Liver (tissue), 7 donors: ENCODE measurements at regions not wholly inside any gene's neighbourhood (a gene's known extent, or its start where the extent isn't known, plus 50 kb on each side); places are given as distances from the start of the nearest gene placed in this dataset.

Experiments
- DNase-seq: peaks from one replicate; pipeline ENCODE4 v3.0.0-alpha.2; 2017; ENCODE audit warnings: low spot score
- H3K27ac ChIP-seq, 2 donors: one replicate each; pipeline ENCODE4 v1.7.0; 2013; ENCODE audit warnings: inconsistent platforms in 2 of 2, low read length in 2 of 2, control low read depth in 1 of 2, low read depth in 1 of 2, mild to moderate bottlenecking in 1 of 2
- H3K27me3 ChIP-seq, 4 donors: one replicate each; pipeline versions ENCODE4 v1.6.1 to v1.7.0; 2013; ENCODE audit warnings: low read length in 3 of 4, inconsistent platforms in 1 of 4, mild to moderate bottlenecking in 1 of 4, moderate library complexity in 1 of 4; ENCODE audit not compliant: control insufficient read depth in 4 of 4, insufficient read depth in 4 of 4
- H3K36me3 ChIP-seq, 4 donors: one replicate each; pipeline versions ENCODE4 v1.6.1 to v1.7.0; 2013; ENCODE audit warnings: low read length in 3 of 4, mild to moderate bottlenecking in 3 of 4, low read depth in 1 of 4, moderate library complexity in 1 of 4; ENCODE audit not compliant: control insufficient read depth in 4 of 4, insufficient read depth in 3 of 4
- H3K4me1 ChIP-seq, 4 donors: one replicate each; pipeline versions ENCODE4 v1.6.1 to v1.7.0; 2013; ENCODE audit warnings: low read length in 3 of 4, mild to moderate bottlenecking in 3 of 4, moderate library complexity in 1 of 4; ENCODE audit not compliant: control insufficient read depth in 4 of 4, insufficient read depth in 4 of 4
- H3K4me3 ChIP-seq, 3 donors: one replicate each; pipeline versions ENCODE4 v1.6.1 to v1.7.0; 2013; ENCODE audit warnings: low read length in 3 of 3, control low read depth in 1 of 3, low read depth in 1 of 3, mild to moderate bottlenecking in 1 of 3
- H3K9ac ChIP-seq, 2 donors: one replicate each; pipeline ENCODE4 v1.7.0; 2013; ENCODE audit warnings: low read length in 2 of 2, mild to moderate bottlenecking in 2 of 2, moderate library complexity in 2 of 2, control low read depth in 1 of 2, low read depth in 1 of 2
- H3K9me3 ChIP-seq, 4 donors: one replicate each; pipeline versions ENCODE4 v1.6.1 to v1.7.0; 2013; ENCODE audit warnings: low read length in 3 of 4; ENCODE audit not compliant: control insufficient read depth in 4 of 4
- ATF3 ChIP-seq: IDR thresholded peaks from 2 replicates; pipeline ENCODE4 v1.6.1; 2016; ENCODE audit warnings: antibody characterized with exemption
- CTCF ChIP-seq: fragments of 150-350 bp; IDR thresholded peaks from 2 replicates; pipeline ENCODE4 v1.5.1; 2017; ENCODE audit warnings: improper control_type of control experiment, low read depth, low read length; ENCODE audit not compliant: missing input control
- EGR1 ChIP-seq, 2 donors: IDR thresholded peaks; 2 replicates each; pipeline ENCODE4 v1.6.1; 2016 to 2018; ENCODE audit warnings: antibody characterized with exemption in 2 of 2, low read depth in 2 of 2
- FOXA1 ChIP-seq: IDR thresholded peaks from 2 replicates; pipeline ENCODE4 v1.6.1; 2016; ENCODE audit warnings: antibody characterized with exemption
- FOXA2 ChIP-seq: IDR thresholded peaks from 2 replicates; pipeline ENCODE4 v1.6.1; 2016; ENCODE audit warnings: antibody characterized with exemption
- GABPA ChIP-seq, 2 donors: IDR thresholded peaks in 1 of 2; conservative IDR thresholded peaks in 1 of 2; 2 replicates each; pipeline ENCODE4 v1.6.1; 2016; ENCODE audit warnings: antibody characterized with exemption in 2 of 2, mild to moderate bottlenecking in 1 of 2, moderate library complexity in 1 of 2
- HNF4A ChIP-seq, 2 donors: conservative IDR thresholded peaks; 2 replicates each; pipeline ENCODE4 v1.6.1; 2016; ENCODE audit warnings: antibody characterized with exemption in 2 of 2, mild to moderate bottlenecking in 2 of 2
- HNF4G ChIP-seq: IDR thresholded peaks from 2 replicates; pipeline ENCODE4 v1.6.1; 2016; ENCODE audit warnings: antibody characterized with exemption
- JUND ChIP-seq, 2 donors: IDR thresholded peaks; 2 replicates each; pipeline ENCODE4 v1.6.1; 2016; ENCODE audit warnings: antibody characterized with exemption in 2 of 2
- MAX ChIP-seq: IDR thresholded peaks from 2 replicates; pipeline ENCODE4 v1.6.1; 2016; ENCODE audit warnings: antibody characterized with exemption
- NR2F2 ChIP-seq: IDR thresholded peaks from 2 replicates; pipeline ENCODE4 v1.6.1; 2016; ENCODE audit warnings: antibody characterized with exemption
- RAD21 ChIP-seq, 2 donors: IDR thresholded peaks; 2 replicates each; pipeline ENCODE4 v1.6.1; 2016; ENCODE audit warnings: antibody characterized with exemption in 2 of 2, mild to moderate bottlenecking in 2 of 2
- REST ChIP-seq: IDR thresholded peaks from 2 replicates; pipeline ENCODE4 v1.6.1; 2016; ENCODE audit warnings: antibody characterized with exemption, mild to moderate bottlenecking
- RXRA ChIP-seq, 2 donors: IDR thresholded peaks; 2 replicates each; pipeline ENCODE4 v1.6.1; 2017 to 2018; ENCODE audit warnings: antibody characterized with exemption in 2 of 2, mild to moderate bottlenecking in 1 of 2
- SP1 ChIP-seq: IDR thresholded peaks from 2 replicates; pipeline ENCODE4 v1.6.1; 2018; ENCODE audit warnings: antibody characterized with exemption, mild to moderate bottlenecking
- TAF1 ChIP-seq: conservative IDR thresholded peaks from 2 replicates; pipeline ENCODE4 v1.6.1; 2016; ENCODE audit warnings: antibody characterized with exemption, mild to moderate bottlenecking
- YY1 ChIP-seq: IDR thresholded peaks from 2 replicates; pipeline ENCODE4 v1.6.1; 2016; ENCODE audit warnings: antibody characterized with exemption, mild to moderate bottlenecking
- ZBTB33 ChIP-seq: IDR thresholded peaks from 2 replicates; pipeline ENCODE4 v1.6.1; 2016; ENCODE audit warnings: antibody characterized with exemption
- donor health status: healthy.
- donor health status: healthy.
- donor health status: healthy.
- donor health status: healthy.

- no peak for TF ChIP-seq REST
- no peak for TF ChIP-seq TAF1
- no peak for TF ChIP-seq ZBTB33
- no peak for TF ChIP-seq RAD21 (IDR thresholded peaks at IDR 0.05)
Measured at GRCh38 chr10:52897162-52897561, 124.6 kb upstream of the MBL2 start (continued).

- Histone ChIP-seq H3K4me1 (no peaks in the 10 kb centered on the region), H3K9ac (no peak overlapping the region), H3K36me3 (no peaks in the 10 kb centered on the region), H3K27ac (no peak overlapping the region), H3K9me3 (no peaks in the 10 kb centered on the region), H3K4me3 (no peak overlapping the region), H3K27me3 (peaks cover 0 to 6% (median 2%) of the 10 kb centered on the region in 4 donors)
- DNase-seq: no peak
- TF ChIP-seq HNF4A (conservative IDR thresholded peaks at IDR 0.05) (no peak), FOXA2 (no peak), RAD21 (IDR thresholded peaks at IDR 0.05) (no peak), NR2F2 (no peak), EGR1 (IDR thresholded peaks at IDR 0.05; ENCODE audit: low read depth in 2 of 2) (no peak), JUND (IDR thresholded peaks at IDR 0.05) (no peak), RXRA (IDR thresholded peaks at IDR 0.05) (no peak), FOXA1 (no peak), ATF3 (no peak), HNF4G (no peak), SP1 (no peak), TAF1 (no peak), CTCF (no peak), ZBTB33 (no peak), MAX (no peak), GABPA (IDR thresholded peaks at IDR 0.05 in 1 of 2, conservative IDR thresholded peaks at IDR 0.05 in 1 of 2) (no peak), REST (no peak), YY1 (no peak)
Measured at GRCh38 chr10:52895059-52895458, 122.5 kb upstream of the MBL2 start.
